Chondrocyte (in vitro differentiated cells): ENCODE measurements at regions not wholly inside any gene's neighbourhood (a gene's known extent, or its start where the extent isn't known, plus 50 kb on each side); places are given as distances from the start of the nearest gene placed in this dataset.

Experiments
- DNase-seq: peaks from one replicate; pipeline ENCODE4 v3.0.0; 2021; ENCODE audit warnings: mixed read lengths, low spot score
- H3K27ac Mint-ChIP-seq: one replicate; pipeline ENCODE4 v1.8.0; 2021; ENCODE audit warnings: mild to moderate bottlenecking, moderate library complexity, mixed read lengths; ENCODE audit not compliant: unreplicated experiment
- H3K27me3 Mint-ChIP-seq: 2 replicates; pipeline ENCODE4 v1.8.0; 2021; ENCODE audit warnings: low read depth, mixed read lengths
- H3K36me3 Mint-ChIP-seq: 2 replicates; pipeline ENCODE4 v1.8.0; 2021; ENCODE audit warnings: low read depth, mixed read lengths
- H3K4me1 Mint-ChIP-seq: 2 replicates; pipeline ENCODE4 v1.8.0; 2021; ENCODE audit warnings: low read depth, mild to moderate bottlenecking, mixed read lengths
- H3K4me3 Mint-ChIP-seq: one replicate; pipeline ENCODE4 v1.8.0; 2021; ENCODE audit warnings: mild to moderate bottlenecking, moderate library complexity, mixed read lengths; ENCODE audit not compliant: unreplicated experiment
- H3K9me3 Mint-ChIP-seq: 2 replicates; pipeline ENCODE4 v1.8.0; 2021; ENCODE audit warnings: low read depth, mixed read lengths
- TF ChIP-seq, protein P1 (sequence below): fragments of 200-600 bp; sonication (generic); IDR thresholded peaks from 2 replicates; pipeline ENCODE4 v1.5.0; 2021; ENCODE audit warnings: antibody characterized with exemption, mild to moderate bottlenecking, moderate library complexity

DNA sequence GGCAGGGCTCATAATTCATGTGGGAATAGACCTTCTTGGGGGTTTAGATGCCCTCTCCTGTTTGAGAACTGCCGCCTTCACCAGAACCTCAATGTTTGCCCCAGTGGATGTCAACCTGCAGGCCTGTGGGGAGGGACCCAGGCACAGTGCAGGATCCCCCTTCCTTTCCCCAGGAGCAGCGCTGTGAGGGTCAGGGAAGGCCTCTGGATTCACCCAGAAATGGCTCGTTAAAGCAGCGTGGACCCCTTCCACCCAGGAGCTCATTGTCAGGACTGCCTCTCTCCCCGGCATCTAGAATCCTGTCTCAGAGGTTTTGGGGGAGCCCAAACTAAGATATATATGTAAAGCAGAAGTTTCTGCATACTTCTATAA is 188.3 kb downstream of the GADD45G start:
- no peaks in the 10 kb centered on the region for H3K36me3 Mint-ChIP-seq
- H3K4me3 Mint-ChIP-seq: no peak overlapping the region
- TF ChIP-seq, protein P1, sequence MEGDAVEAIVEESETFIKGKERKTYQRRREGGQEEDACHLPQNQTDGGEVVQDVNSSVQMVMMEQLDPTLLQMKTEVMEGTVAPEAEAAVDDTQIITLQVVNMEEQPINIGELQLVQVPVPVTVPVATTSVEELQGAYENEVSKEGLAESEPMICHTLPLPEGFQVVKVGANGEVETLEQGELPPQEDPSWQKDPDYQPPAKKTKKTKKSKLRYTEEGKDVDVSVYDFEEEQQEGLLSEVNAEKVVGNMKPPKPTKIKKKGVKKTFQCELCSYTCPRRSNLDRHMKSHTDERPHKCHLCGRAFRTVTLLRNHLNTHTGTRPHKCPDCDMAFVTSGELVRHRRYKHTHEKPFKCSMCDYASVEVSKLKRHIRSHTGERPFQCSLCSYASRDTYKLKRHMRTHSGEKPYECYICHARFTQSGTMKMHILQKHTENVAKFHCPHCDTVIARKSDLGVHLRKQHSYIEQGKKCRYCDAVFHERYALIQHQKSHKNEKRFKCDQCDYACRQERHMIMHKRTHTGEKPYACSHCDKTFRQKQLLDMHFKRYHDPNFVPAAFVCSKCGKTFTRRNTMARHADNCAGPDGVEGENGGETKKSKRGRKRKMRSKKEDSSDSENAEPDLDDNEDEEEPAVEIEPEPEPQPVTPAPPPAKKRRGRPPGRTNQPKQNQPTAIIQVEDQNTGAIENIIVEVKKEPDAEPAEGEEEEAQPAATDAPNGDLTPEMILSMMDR: no peak
- no peaks in the 10 kb centered on the region for H3K9me3 Mint-ChIP-seq
- H3K4me1 Mint-ChIP-seq: no peaks in the 10 kb centered on the region
- H3K27ac Mint-ChIP-seq: no peak overlapping the region
- peaks cover 6% of the 10 kb centered on the region for H3K27me3 Mint-ChIP-seq
- no peak for DNase-seq

DNA sequence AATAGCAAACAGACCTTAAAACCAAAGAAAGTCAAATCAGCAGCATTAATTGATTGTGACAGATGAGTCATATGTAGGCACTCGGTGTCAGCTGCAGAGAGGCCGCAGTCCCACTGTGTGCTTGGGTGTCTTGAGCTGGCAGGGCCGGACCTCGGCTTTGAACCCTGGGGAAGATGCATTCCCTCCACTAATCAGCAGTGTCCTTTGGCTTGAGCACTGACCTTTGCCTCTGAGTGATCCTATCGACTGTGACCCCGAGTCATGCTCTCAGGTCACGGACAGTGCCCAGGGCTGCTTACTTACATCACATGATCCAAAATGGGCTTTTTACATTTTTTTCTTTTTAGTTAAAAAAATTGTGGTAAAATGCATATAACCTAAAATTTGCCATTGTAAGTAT is 188.7 kb downstream of the GADD45G start:
- Mint-ChIP-seq H3K4me3 (no peak overlapping the region), H3K27me3 (peaks cover 6% of the 10 kb centered on the region), H3K9me3 (no peaks in the 10 kb centered on the region), H3K4me1 (no peaks in the 10 kb centered on the region), H3K27ac (no peak overlapping the region), H3K36me3 (no peaks in the 10 kb centered on the region)
- DNase-seq: no peak
- TF ChIP-seq, protein P1: no peak

DNA sequence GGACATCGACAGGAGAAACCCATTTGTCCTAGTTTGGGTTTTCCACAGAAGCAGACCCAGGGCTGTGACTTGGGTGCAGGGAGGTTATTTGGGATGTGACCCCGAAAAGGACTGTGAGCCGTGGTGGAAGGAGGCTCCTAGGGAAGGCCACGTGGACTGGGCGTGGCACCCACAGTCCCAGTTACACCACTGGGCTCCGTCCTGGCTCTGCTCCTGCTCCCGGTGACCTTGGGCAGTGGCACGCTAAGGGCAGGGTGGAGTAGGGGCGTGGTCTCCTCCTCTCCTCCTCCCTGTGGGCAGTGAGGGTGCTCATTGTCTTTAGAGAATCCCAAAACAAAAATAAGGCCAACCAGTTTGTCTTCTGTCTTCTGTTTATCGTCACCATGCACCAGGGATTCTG is 190.1 kb downstream of the GADD45G start:
- DNase-seq: no peak
- no peak overlapping the region for H3K27ac Mint-ChIP-seq
- no peaks in the 10 kb centered on the region for H3K36me3 Mint-ChIP-seq
- TF ChIP-seq, protein P1: no peak
- H3K4me3 Mint-ChIP-seq: no peak overlapping the region
- no peaks in the 10 kb centered on the region for H3K9me3 Mint-ChIP-seq
- H3K27me3 Mint-ChIP-seq: peaks cover 2% of the 10 kb centered on the region
- no peaks in the 10 kb centered on the region for H3K4me1 Mint-ChIP-seq

DNA sequence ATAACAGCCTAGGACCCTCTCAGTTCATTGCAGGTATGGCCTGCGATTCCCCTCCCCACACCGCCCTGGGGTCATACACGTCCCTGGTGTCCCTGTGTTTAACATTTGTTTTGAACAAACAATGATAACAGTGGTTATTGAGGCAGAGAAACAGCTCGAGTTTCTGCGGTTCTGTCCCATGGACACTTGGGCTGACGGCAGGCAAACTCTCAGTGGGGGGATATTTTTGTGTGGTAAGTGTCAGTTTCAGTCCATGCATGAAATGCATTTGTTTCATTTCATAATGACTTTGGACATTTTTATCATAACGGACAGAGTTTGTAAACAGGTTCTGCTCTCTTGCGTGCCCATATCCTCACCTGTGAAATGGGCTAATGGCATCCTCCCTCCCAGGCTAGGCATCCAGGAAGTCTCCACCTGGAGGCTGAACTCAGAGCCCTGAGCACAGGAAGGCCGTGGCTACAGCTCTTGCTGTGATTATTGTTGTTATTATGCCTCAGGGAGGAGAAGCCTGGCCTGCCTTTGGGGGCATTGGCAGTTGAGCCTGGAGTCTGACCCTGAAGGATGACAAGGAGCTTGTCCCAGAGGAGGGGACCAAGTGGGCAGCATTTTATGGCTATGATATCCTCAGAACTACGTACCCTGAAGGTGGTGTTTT is 190.9 kb downstream of the GADD45G start:
- Mint-ChIP-seq H3K36me3 (no peaks in the 10 kb centered on the region), H3K27me3 (peaks cover 1% of the 10 kb centered on the region), H3K4me1 (no peaks in the 10 kb centered on the region)

DNA sequence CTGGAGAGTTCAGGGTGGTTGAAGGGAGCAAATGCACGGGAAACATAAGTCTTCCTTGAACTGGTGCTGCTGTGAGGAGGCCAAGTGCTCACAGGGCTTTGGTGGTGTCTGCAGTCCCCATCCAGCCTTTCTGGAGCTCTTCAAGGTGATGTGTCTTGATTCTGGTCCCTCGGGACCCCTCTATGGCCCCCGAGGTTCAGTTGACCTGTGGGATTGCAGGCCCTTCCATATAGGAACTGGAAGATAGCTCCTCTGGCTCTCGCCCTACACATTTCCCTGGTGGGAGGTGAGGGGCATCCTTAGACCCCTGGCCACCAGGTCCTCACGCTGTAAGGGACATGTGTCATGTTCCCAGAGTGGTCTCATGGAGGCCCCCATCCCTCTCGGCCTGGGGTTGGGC is 191.8 kb downstream of the GADD45G start:
- Mint-ChIP-seq H3K27ac (no peak overlapping the region), H3K9me3 (no peaks in the 10 kb centered on the region), H3K4me3 (no peak overlapping the region), H3K36me3 (no peaks in the 10 kb centered on the region), H3K27me3 (no peaks in the 10 kb centered on the region), H3K4me1 (peaks cover 6% of the 10 kb centered on the region)
- TF ChIP-seq, protein P1: no peak
- no peak for DNase-seq

More for the DNA sequence above, 190.9 kb downstream of the GADD45G start:
- Mint-ChIP-seq H3K9me3 (no peaks in the 10 kb centered on the region), H3K4me3 (no peak overlapping the region), H3K27ac (no peak overlapping the region)
- no peak for DNase-seq
- TF ChIP-seq, protein P1: no peak
